WERI-Rb-1 (cell line): ENCODE measurements at regions not wholly inside any gene's neighbourhood (a gene's known extent, or its start where the extent isn't known, plus 50 kb on each side); places are given as distances from the start of the nearest gene placed in this dataset.

ENCODE experiments used
- DNase-seq: peaks from one replicate; pipeline ENCODE4 v3.0.0-alpha.2; 2020
- H3K27ac ChIP-seq: fragments of 250-450 bp; sonication (Bioruptor Pico); 2 replicates; pipeline ENCODE4 v1.5.1; 2020; ENCODE audit warnings: mild to moderate bottlenecking, moderate library complexity
- H3K27me3 ChIP-seq: fragments of 250-450 bp; sonication (Bioruptor Pico); 2 replicates; pipeline ENCODE4 v1.5.1; 2021; ENCODE audit warnings: mild to moderate bottlenecking, low read depth, moderate library complexity; ENCODE audit not compliant: insufficient read depth, severe bottlenecking
- H3K36me3 ChIP-seq: fragments of 250-450 bp; sonication (Bioruptor Pico); 2 replicates; pipeline ENCODE4 v1.5.1; 2020; ENCODE audit warnings: mild to moderate bottlenecking, moderate library complexity
- H3K4me3 ChIP-seq: 2 replicates; pipeline ENCODE4 v1.5.1; 2011; ENCODE audit warnings: low read depth, mild to moderate bottlenecking, control low read depth, low read length
- H3K9me3 ChIP-seq: fragments of 250-450 bp; sonication (Bioruptor Pico); 2 replicates; pipeline ENCODE4 v1.5.1; 2021; ENCODE audit warnings: mild to moderate bottlenecking, moderate library complexity; ENCODE audit not compliant: severe bottlenecking
- TF ChIP-seq, protein P1 (sequence below): IDR thresholded peaks from 2 replicates; pipeline ENCODE4 v1.5.1; 2011; ENCODE audit warnings: low read depth, mild to moderate bottlenecking, control low read depth, inconsistent platforms, low read length

DNA sequence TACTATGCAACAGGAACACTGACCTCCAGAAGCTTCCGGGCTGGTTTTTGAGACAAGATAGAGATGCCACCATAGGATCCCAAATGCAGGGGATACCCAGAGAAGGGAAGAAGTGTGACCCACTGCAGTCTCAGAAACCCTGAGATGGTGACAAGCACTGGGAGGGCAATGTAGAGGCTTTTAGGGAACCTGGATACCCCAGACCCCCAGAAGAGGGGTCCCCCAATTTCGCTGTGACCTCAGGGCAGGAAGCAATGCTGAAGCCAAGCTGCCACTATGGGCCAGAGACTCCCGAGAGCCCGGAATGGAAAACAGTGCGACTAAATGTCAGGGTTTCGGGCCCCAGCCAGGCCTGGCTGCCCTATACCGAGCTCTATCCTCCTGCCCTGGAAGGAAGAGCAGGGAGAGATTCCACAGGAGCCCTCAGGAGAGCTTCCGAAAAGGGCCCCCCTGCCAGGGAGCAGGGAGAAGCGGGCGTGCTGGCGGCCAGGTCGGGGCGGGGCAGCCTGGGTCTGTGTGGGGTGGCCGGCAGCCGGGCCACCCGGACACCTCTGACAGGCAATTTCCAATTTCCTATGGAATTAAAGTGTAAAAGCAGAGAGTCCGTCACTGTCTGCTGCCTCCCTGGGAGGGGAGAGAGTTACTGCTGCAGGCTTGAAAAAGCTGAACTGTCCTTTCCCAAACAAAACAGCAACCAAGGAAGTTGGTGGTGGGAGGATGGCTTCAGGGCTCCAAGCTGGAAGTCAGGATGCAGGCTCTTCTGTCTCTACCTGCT, 154.2 kb downstream of the FGF18 start:
- TF ChIP-seq, protein P1, sequence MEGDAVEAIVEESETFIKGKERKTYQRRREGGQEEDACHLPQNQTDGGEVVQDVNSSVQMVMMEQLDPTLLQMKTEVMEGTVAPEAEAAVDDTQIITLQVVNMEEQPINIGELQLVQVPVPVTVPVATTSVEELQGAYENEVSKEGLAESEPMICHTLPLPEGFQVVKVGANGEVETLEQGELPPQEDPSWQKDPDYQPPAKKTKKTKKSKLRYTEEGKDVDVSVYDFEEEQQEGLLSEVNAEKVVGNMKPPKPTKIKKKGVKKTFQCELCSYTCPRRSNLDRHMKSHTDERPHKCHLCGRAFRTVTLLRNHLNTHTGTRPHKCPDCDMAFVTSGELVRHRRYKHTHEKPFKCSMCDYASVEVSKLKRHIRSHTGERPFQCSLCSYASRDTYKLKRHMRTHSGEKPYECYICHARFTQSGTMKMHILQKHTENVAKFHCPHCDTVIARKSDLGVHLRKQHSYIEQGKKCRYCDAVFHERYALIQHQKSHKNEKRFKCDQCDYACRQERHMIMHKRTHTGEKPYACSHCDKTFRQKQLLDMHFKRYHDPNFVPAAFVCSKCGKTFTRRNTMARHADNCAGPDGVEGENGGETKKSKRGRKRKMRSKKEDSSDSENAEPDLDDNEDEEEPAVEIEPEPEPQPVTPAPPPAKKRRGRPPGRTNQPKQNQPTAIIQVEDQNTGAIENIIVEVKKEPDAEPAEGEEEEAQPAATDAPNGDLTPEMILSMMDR = no peak
- peaks cover 7% of the 10 kb centered on the region for H3K9me3 ChIP-seq
- no peak for DNase-seq
- no peak overlapping the region for H3K4me3 ChIP-seq
- H3K27ac ChIP-seq = no peak overlapping the region
- H3K27me3 ChIP-seq = peaks cover 2% of the 10 kb centered on the region
- H3K36me3 ChIP-seq = no peaks in the 10 kb centered on the region

DNA sequence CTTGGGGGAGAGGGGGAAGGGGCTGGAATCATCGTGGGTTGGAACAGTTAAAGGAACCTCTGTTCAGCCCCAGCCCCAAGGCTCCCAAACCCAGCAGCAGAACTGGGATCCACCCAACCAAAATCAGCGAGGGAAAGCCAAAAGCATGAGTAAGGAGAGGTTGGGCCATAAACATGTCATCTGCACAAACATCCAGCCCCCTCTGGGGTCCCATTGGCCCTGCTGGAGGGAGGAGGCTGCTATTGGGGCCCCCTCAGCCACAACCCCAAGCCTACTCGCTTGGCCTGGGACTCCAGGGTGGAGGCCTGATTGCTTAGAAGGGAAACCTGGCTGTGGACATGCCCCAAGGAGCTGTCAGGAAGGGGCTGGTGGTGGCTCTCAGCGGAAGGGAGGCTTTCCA, 154.9 kb downstream of the FGF18 start:
- H3K9me3 ChIP-seq = peaks cover 7% of the 10 kb centered on the region
- H3K27me3 ChIP-seq = peaks cover 2% of the 10 kb centered on the region
- H3K4me3 ChIP-seq = no peak overlapping the region
- TF ChIP-seq, protein P1 = no peak
- no peaks in the 10 kb centered on the region for H3K36me3 ChIP-seq
- no peak overlapping the region for H3K27ac ChIP-seq
- DNase-seq = no peak

DNA sequence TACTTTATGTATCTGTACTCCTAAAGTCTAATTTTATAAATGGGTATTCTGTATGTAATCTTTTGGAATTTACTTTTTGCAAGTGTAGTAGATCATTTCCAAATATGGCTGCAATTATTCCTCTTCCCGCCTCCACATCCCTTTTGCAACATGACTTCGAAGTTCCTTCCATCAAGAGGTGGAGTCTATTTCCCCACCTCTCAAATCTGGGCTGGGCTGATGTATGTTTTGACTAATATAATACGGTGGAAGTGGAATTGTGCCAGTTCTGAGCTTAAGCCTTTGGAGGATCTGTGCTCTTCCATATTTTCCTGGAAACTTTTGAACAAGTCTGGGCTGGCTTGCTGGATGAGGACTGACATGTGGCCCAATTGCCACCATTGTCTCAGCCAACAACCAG, 155.9 kb downstream of the FGF18 start:
- no peaks in the 10 kb centered on the region for H3K36me3 ChIP-seq
- peaks cover 7% of the 10 kb centered on the region for H3K9me3 ChIP-seq
- no peak for DNase-seq
- TF ChIP-seq, protein P1 = no peak
- H3K27me3 ChIP-seq = peaks cover 2% of the 10 kb centered on the region
- H3K27ac ChIP-seq = no peak overlapping the region
- H3K4me3 ChIP-seq = no peak overlapping the region

DNA sequence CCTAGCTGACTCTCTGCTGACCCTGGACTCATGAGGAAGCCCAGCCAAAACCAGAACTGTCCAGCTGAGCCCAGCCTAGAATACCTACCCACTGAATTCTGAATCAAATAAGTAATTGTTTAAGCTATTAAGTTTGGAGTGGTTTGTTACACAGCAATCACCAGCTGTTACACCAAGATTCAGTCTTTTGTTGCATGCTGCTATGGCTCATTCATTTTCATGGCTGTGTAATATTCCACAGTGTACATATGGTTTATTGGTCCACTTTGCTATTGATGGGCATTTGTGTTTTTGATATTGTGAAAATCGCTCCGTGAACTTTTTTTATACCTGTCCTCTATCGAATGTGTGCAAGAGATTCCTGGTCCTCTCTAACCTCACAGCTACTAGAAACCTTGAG, 156.4 kb downstream of the FGF18 start:
- no peaks in the 10 kb centered on the region for H3K36me3 ChIP-seq
- TF ChIP-seq, protein P1 = no peak
- DNase-seq = no peak
- peaks cover 2% of the 10 kb centered on the region for H3K27me3 ChIP-seq
- H3K4me3 ChIP-seq = no peak overlapping the region
- H3K27ac ChIP-seq = no peak overlapping the region
- H3K9me3 ChIP-seq = peaks cover 7% of the 10 kb centered on the region

DNA sequence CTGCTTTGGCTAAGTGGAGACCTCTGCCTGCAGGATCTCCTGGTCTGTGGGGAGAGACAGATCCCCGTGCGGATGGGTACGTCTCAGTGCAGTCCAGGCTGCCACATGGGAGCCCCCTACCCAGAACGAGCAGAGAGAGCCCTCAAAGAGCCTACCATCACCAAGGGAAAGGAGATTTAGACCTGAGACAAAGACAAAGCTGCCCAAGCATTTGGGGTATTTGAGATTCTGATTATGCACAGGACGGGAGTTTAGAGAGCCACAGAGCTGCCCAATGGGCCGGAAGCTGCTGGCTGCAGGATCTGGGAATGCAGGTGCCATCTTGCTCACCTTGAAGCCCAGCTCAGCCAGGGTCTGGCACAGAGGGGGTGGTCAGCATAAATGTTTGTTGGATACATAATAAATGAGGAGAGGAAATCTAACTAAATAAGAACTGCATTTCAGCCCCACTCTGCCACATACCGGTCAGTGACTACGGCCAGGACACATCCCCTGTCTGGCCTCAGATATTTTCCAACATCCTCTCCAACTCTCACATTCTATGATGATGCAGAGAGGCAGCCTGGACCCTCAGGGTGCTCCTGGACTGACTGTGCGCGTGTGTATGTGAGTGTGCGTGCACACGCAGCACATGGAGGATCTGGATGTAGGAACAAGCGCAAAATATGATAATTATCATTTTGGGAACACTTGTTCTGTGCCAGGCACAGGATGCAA, 157.8 kb downstream of the FGF18 start:
- Histone ChIP-seq H3K36me3 (no peaks in the 10 kb centered on the region), H3K4me3 (no peak overlapping the region), H3K27me3 (peaks cover 2% of the 10 kb centered on the region), H3K9me3 (peaks cover 5% of the 10 kb centered on the region), H3K27ac (no peak overlapping the region)
- DNase-seq = no peak
- TF ChIP-seq, protein P1 = no peak
